NT2/D1 (cell line): ENCODE measurements at regions not wholly inside any gene's neighbourhood (a gene's known extent, or its start where the extent isn't known, plus 50 kb on each side); places are given as distances from the start of the nearest gene placed in this dataset.

Experiments used
- DNase-seq: peaks from one replicate; pipeline ENCODE4 v3.0.0-alpha.2; 2011; ENCODE audit warnings: low read depth, low spot score
- H3K27me3 ChIP-seq: 2 replicates; pipeline ENCODE4 v1.6.0; 2011; ENCODE audit warnings: mild to moderate bottlenecking; ENCODE audit not compliant: insufficient read length, insufficient read depth
- H3K36me3 ChIP-seq: 2 replicates; pipeline ENCODE4 v1.6.1; 2011; ENCODE audit warnings: mild to moderate bottlenecking, low read length, mixed read lengths; ENCODE audit not compliant: insufficient read depth, insufficient read length
- H3K4me1 ChIP-seq: 2 replicates; pipeline ENCODE4 v1.5.1; 2011; ENCODE audit not compliant: insufficient read depth, insufficient read length
- H3K4me3 ChIP-seq: 2 replicates; pipeline ENCODE4 v1.5.1; 2011; ENCODE audit warnings: low read depth; ENCODE audit not compliant: insufficient read length
- H3K9ac ChIP-seq: 2 replicates; pipeline ENCODE4 v1.6.0; 2011; ENCODE audit warnings: low read depth; ENCODE audit not compliant: insufficient read length
- H3K9me3 ChIP-seq: 2 replicates; pipeline ENCODE4 v1.5.1; 2011; ENCODE audit warnings: mild to moderate bottlenecking, low read length; ENCODE audit not compliant: insufficient read depth
- SUZ12 ChIP-seq: IDR thresholded peaks from 2 replicates; pipeline ENCODE4 v1.6.1; 2011; ENCODE audit not compliant: insufficient read length, insufficient read depth; ENCODE audit errors: extremely low read depth
- YY1 ChIP-seq: IDR thresholded peaks from 2 replicates; pipeline ENCODE4 v1.6.1; 2011; ENCODE audit not compliant: insufficient read length, insufficient read depth
- ZNF274 ChIP-seq: IDR thresholded peaks from 2 replicates; pipeline ENCODE4 v1.6.1; 2011; ENCODE audit warnings: mild to moderate bottlenecking, low read depth, low read length

GRCh38 chr2:150695451-150696135, 208.1 kb upstream of the RND3 start:
- Histone ChIP-seq H3K4me1 (no peaks in the 10 kb centered on the region), H3K36me3 (no peaks in the 10 kb centered on the region), H3K9ac (no peak overlapping the region), H3K27me3 (no peaks in the 10 kb centered on the region), H3K4me3 (no peak overlapping the region), H3K9me3 (no peaks in the 10 kb centered on the region)
- no peak for DNase-seq
- TF ChIP-seq ZNF274 = no peak
- TF ChIP-seq YY1 = no peak
- no peak for TF ChIP-seq SUZ12

- no peaks in the 10 kb centered on the region for H3K27me3 ChIP-seq
- TF ChIP-seq ZNF274 (no peak), SUZ12 (no peak), YY1 (no peak)
- no peaks in the 10 kb centered on the region for H3K4me1 ChIP-seq
- no peak overlapping the region for H3K4me3 ChIP-seq
- DNase-seq = no peak
- H3K9me3 ChIP-seq = no peaks in the 10 kb centered on the region
- no peak overlapping the region for H3K9ac ChIP-seq
- H3K36me3 ChIP-seq = no peaks in the 10 kb centered on the region
These were observed 206.1 kb upstream of the RND3 start for GRCh38 chr2:150693556-150693955.

- Histone ChIP-seq H3K27me3 (no peaks in the 10 kb centered on the region), H3K36me3 (no peaks in the 10 kb centered on the region), H3K4me1 (no peaks in the 10 kb centered on the region), H3K9ac (no peak overlapping the region), H3K4me3 (no peak overlapping the region), H3K9me3 (no peaks in the 10 kb centered on the region)
- DNase-seq = no peak
- TF ChIP-seq ZNF274 = no peak
- no peak for TF ChIP-seq SUZ12
These were observed 203.4 kb upstream of the RND3 start for GRCh38 chr2:150690870-150691269.

GRCh38 chr2:150690261-150690660, 202.8 kb upstream of the RND3 start:
- Histone ChIP-seq H3K4me3 (no peak overlapping the region), H3K36me3 (no peaks in the 10 kb centered on the region), H3K4me1 (no peaks in the 10 kb centered on the region), H3K27me3 (no peaks in the 10 kb centered on the region), H3K9me3 (no peaks in the 10 kb centered on the region), H3K9ac (no peak overlapping the region)
- DNase-seq = no peak
- TF ChIP-seq ZNF274 = no peak
- no peak for TF ChIP-seq YY1
- no peak for TF ChIP-seq SUZ12

GRCh38 chr2:150689590-150689989, 202.1 kb upstream of the RND3 start:
- no peaks in the 10 kb centered on the region for H3K9me3 ChIP-seq
- no peak for DNase-seq
- no peaks in the 10 kb centered on the region for H3K4me1 ChIP-seq
- H3K27me3 ChIP-seq = no peaks in the 10 kb centered on the region
- TF ChIP-seq ZNF274 = no peak
- no peak overlapping the region for H3K9ac ChIP-seq
- no peaks in the 10 kb centered on the region for H3K36me3 ChIP-seq
- no peak overlapping the region for H3K4me3 ChIP-seq

GRCh38 chr2:150688016-150688415, 200.5 kb upstream of the RND3 start:
- no peaks in the 10 kb centered on the region for H3K4me1 ChIP-seq
- H3K4me3 ChIP-seq = no peak overlapping the region
- no peaks in the 10 kb centered on the region for H3K27me3 ChIP-seq
- H3K9me3 ChIP-seq = no peaks in the 10 kb centered on the region
- DNase-seq = no peak
- H3K36me3 ChIP-seq = no peaks in the 10 kb centered on the region
- TF ChIP-seq YY1 (no peak), ZNF274 (no peak), SUZ12 (no peak)
- H3K9ac ChIP-seq = no peak overlapping the region

- no peak overlapping the region for H3K9ac ChIP-seq
- no peaks in the 10 kb centered on the region for H3K27me3 ChIP-seq
- H3K4me3 ChIP-seq = no peak overlapping the region
- no peak for TF ChIP-seq YY1
- no peaks in the 10 kb centered on the region for H3K9me3 ChIP-seq
- H3K36me3 ChIP-seq = no peaks in the 10 kb centered on the region
- no peaks in the 10 kb centered on the region for H3K4me1 ChIP-seq
- no peak for DNase-seq
These were observed 198.9 kb upstream of the RND3 start for GRCh38 chr2:150686391-150686790.
